ENCODE measurements at regions not wholly inside any gene's neighbourhood (a gene's known extent, or its start where the extent isn't known, plus 50 kb on each side); places are given as distances from the start of the nearest gene placed in this dataset.

GRCh38 chr13:33409673-33410510 is 124.3 kb upstream of the STARD13 start:
- no peak for TF ChIP-seq SIN3A (IDR thresholded peaks at IDR 0.05; ENCODE audit: borderline replicate concordance, insufficient read depth, low read length)
- no peak for TF ChIP-seq FOXP2 (optimal IDR thresholded peaks at IDR 0.05; ENCODE audit: borderline replicate concordance, extremely low read depth, extremely low read length, insufficient read depth)
- TF ChIP-seq POLR2AphosphoS5 (IDR thresholded peaks at IDR 0.05; ENCODE audit: low read depth, low read length) = no peak
- TF ChIP-seq REST (IDR thresholded peaks at IDR 0.05; ENCODE audit: insufficient read depth in 1 of 2, low read depth in 2 of 2, low read length in 2 of 2) = no peak
- no peak for TF ChIP-seq TAF1 (IDR thresholded peaks at IDR 0.05; ENCODE audit: borderline replicate concordance, insufficient read depth, low read length)

GRCh38 chr13:33410619-33411018 is 125.1 kb upstream of the STARD13 start:
- TF ChIP-seq TAF1 (IDR thresholded peaks at IDR 0.05; ENCODE audit: borderline replicate concordance, insufficient read depth, low read length) (no peak), FOXP2 (optimal IDR thresholded peaks at IDR 0.05; ENCODE audit: borderline replicate concordance, extremely low read depth, extremely low read length, insufficient read depth) (no peak), SIN3A (IDR thresholded peaks at IDR 0.05; ENCODE audit: borderline replicate concordance, insufficient read depth, low read length) (no peak)

GRCh38 chr13:33411312-33411711 is 125.8 kb upstream of the STARD13 start:
- no peak for TF ChIP-seq SIN3A (IDR thresholded peaks at IDR 0.05; ENCODE audit: borderline replicate concordance, insufficient read depth, low read length)
- TF ChIP-seq TAF1 (IDR thresholded peaks at IDR 0.05; ENCODE audit: borderline replicate concordance, insufficient read depth, low read length) = no peak
- no peak for TF ChIP-seq FOXP2 (optimal IDR thresholded peaks at IDR 0.05; ENCODE audit: borderline replicate concordance, extremely low read depth, extremely low read length, insufficient read depth)
- no peak for TF ChIP-seq REST (IDR thresholded peaks at IDR 0.05; ENCODE audit: insufficient read depth in 1 of 2, low read depth in 2 of 2, low read length in 2 of 2)
- no peak for TF ChIP-seq POLR2AphosphoS5 (IDR thresholded peaks at IDR 0.05; ENCODE audit: low read depth, low read length)

- TF ChIP-seq POLR2AphosphoS5 (IDR thresholded peaks at IDR 0.05; ENCODE audit: low read depth, low read length) (no peak), SIN3A (IDR thresholded peaks at IDR 0.05; ENCODE audit: borderline replicate concordance, insufficient read depth, low read length) (no peak), TAF1 (IDR thresholded peaks at IDR 0.05; ENCODE audit: borderline replicate concordance, insufficient read depth, low read length) (no peak), FOXP2 (optimal IDR thresholded peaks at IDR 0.05; ENCODE audit: borderline replicate concordance, extremely low read depth, extremely low read length, insufficient read depth) (no peak), REST (IDR thresholded peaks at IDR 0.05; ENCODE audit: insufficient read depth in 1 of 2, low read depth in 2 of 2, low read length in 2 of 2) (no peak)
Measured at GRCh38 chr13:33415822-33416221, 130.3 kb upstream of the STARD13 start.

- TF ChIP-seq SIN3A (IDR thresholded peaks at IDR 0.05; ENCODE audit: borderline replicate concordance, insufficient read depth, low read length) (no peak), REST (IDR thresholded peaks at IDR 0.05; ENCODE audit: insufficient read depth in 1 of 2, low read depth in 2 of 2, low read length in 2 of 2) (no peak), POLR2AphosphoS5 (IDR thresholded peaks at IDR 0.05; ENCODE audit: low read depth, low read length) (no peak), TAF1 (IDR thresholded peaks at IDR 0.05; ENCODE audit: borderline replicate concordance, insufficient read depth, low read length) (no peak), FOXP2 (optimal IDR thresholded peaks at IDR 0.05; ENCODE audit: borderline replicate concordance, extremely low read depth, extremely low read length, insufficient read depth) (no peak)
Measured at GRCh38 chr13:33426131-33426530, 140.6 kb upstream of the STARD13 start.
